HEK293 (cell line): ENCODE measurements at regions not wholly inside any gene's neighbourhood (a gene's known extent, or its start where the extent isn't known, plus 50 kb on each side); places are given as distances from the start of the nearest gene placed in this dataset.

ENCODE experiments used
- MYNN ChIP-seq: fragments of 450-650 bp; formaldehyde crosslinking; IDR thresholded peaks from 2 replicates; pipeline ENCODE4 v1.5.1; 2016; ENCODE audit warnings: missing biosample characterization, missing genetic modification characterization, borderline replicate concordance
- MZF1 ChIP-seq: fragments of 450-650 bp; formaldehyde crosslinking; IDR thresholded peaks from 2 replicates; pipeline ENCODE4 v1.5.1; 2017; ENCODE audit warnings: missing biosample characterization, missing genetic modification characterization, borderline replicate concordance
- SCRT2 ChIP-seq: fragments of 450-650 bp; formaldehyde crosslinking; IDR thresholded peaks from 2 replicates; pipeline ENCODE4 v1.5.1; 2016; ENCODE audit warnings: missing biosample characterization, missing genetic modification characterization
- ZNF677 ChIP-seq: fragments of 450-650 bp; IDR thresholded peaks from 2 replicates; pipeline ENCODE4 v1.5.0; 2018; ENCODE audit warnings: missing biosample characterization, mild to moderate bottlenecking, missing genetic modification characterization, moderate library complexity
- ZNF76 ChIP-seq: fragments of 450-650 bp; formaldehyde crosslinking; IDR thresholded peaks from 2 replicates; pipeline ENCODE4; 2016; ENCODE audit warnings: low read depth, missing biosample characterization, missing genetic modification characterization, borderline replicate concordance
- ZNF791 ChIP-seq: fragments of 450-650 bp; formaldehyde crosslinking; IDR thresholded peaks from 2 replicates; pipeline ENCODE4 v1.5.1; 2016; ENCODE audit warnings: missing biosample characterization, missing genetic modification characterization
- ZNF837 ChIP-seq: fragments of 450-650 bp; formaldehyde crosslinking; IDR thresholded peaks from 2 replicates; pipeline ENCODE4 v1.5.1; 2016; ENCODE audit warnings: missing biosample characterization, missing genetic modification characterization
- ZSCAN16 ChIP-seq: fragments of 450-650 bp; formaldehyde crosslinking; IDR thresholded peaks from 2 replicates; pipeline ENCODE4 v1.5.1; 2016; ENCODE audit warnings: missing biosample characterization, missing genetic modification characterization
- TF ChIP-seq, protein P1 (sequence below): fragments of 450-650 bp; formaldehyde crosslinking; IDR thresholded peaks from 2 replicates; pipeline ENCODE4 v1.5.1; 2016; ENCODE audit warnings: missing biosample characterization, missing genetic modification characterization
- TF ChIP-seq, protein P2 (sequence below): fragments of 450-650 bp; formaldehyde crosslinking; optimal IDR thresholded peaks from 2 replicates; pipeline ENCODE3; 2016; ENCODE audit warnings: missing biosample characterization, mild to moderate bottlenecking, missing genetic modification characterization
- TF ChIP-seq, protein P3 (sequence below): fragments of 450-650 bp; formaldehyde crosslinking; IDR thresholded peaks from 2 replicates; pipeline ENCODE4 v1.5.1; 2016; ENCODE audit warnings: missing biosample characterization, missing genetic modification characterization, low read depth

DNA sequence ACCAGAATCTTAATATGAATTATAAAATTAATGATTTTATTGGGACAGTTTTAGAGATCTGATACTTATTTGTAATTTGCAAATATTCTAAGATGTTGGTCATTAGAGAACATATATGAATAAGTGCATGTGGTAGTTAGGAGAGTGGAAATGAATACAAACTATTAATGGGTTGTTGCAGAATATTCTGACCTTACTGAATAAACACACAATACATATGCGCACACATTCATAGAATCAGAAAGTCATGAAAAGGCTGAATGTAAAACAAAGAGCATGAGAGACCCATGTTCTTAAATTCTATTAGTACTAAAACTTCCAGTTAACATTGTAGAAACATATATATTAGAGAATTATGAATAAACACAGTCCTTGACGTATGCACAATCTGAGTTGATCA, 301.7 kb upstream of the TRAM1L1 start:
- TF ChIP-seq ZNF677 (tag by site-specific recombination) (no peak), SCRT2 (tag by site-specific recombination) (no peak), MZF1 (tag by site-specific recombination) (no peak), ZNF837 (tag by site-specific recombination) (no peak), ZNF791 (tag by site-specific recombination) (no peak), ZSCAN16 (tag by site-specific recombination) (no peak), MYNN (no peak), ZNF76 (tag by site-specific recombination) (no peak)
- TF ChIP-seq, protein P1, sequence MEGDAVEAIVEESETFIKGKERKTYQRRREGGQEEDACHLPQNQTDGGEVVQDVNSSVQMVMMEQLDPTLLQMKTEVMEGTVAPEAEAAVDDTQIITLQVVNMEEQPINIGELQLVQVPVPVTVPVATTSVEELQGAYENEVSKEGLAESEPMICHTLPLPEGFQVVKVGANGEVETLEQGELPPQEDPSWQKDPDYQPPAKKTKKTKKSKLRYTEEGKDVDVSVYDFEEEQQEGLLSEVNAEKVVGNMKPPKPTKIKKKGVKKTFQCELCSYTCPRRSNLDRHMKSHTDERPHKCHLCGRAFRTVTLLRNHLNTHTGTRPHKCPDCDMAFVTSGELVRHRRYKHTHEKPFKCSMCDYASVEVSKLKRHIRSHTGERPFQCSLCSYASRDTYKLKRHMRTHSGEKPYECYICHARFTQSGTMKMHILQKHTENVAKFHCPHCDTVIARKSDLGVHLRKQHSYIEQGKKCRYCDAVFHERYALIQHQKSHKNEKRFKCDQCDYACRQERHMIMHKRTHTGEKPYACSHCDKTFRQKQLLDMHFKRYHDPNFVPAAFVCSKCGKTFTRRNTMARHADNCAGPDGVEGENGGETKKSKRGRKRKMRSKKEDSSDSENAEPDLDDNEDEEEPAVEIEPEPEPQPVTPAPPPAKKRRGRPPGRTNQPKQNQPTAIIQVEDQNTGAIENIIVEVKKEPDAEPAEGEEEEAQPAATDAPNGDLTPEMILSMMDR: no peak
- TF ChIP-seq, protein P2, sequence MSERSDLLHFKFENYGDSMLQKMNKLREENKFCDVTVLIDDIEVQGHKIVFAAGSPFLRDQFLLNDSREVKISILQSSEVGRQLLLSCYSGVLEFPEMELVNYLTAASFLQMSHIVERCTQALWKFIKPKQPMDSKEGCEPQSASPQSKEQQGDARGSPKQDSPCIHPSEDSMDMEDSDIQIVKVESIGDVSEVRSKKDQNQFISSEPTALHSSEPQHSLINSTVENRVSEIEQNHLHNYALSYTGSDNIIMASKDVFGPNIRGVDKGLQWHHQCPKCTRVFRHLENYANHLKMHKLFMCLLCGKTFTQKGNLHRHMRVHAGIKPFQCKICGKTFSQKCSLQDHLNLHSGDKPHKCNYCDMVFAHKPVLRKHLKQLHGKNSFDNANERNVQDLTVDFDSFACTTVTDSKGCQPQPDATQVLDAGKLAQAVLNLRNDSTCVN: no peak
- TF ChIP-seq, protein P3, sequence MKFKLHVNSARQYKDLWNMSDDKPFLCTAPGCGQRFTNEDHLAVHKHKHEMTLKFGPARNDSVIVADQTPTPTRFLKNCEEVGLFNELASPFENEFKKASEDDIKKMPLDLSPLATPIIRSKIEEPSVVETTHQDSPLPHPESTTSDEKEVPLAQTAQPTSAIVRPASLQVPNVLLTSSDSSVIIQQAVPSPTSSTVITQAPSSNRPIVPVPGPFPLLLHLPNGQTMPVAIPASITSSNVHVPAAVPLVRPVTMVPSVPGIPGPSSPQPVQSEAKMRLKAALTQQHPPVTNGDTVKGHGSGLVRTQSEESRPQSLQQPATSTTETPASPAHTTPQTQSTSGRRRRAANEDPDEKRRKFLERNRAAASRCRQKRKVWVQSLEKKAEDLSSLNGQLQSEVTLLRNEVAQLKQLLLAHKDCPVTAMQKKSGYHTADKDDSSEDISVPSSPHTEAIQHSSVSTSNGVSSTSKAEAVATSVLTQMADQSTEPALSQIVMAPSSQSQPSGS (tag by site-specific recombination): no peak
